ENCODE measurements at regions not wholly inside any gene's neighbourhood (a gene's known extent, or its start where the extent isn't known, plus 50 kb on each side); places are given as distances from the start of the nearest gene placed in this dataset.
A peak's percentile ranks its signal among the peaks of the same experiment; 100 is the strongest.

DNA sequence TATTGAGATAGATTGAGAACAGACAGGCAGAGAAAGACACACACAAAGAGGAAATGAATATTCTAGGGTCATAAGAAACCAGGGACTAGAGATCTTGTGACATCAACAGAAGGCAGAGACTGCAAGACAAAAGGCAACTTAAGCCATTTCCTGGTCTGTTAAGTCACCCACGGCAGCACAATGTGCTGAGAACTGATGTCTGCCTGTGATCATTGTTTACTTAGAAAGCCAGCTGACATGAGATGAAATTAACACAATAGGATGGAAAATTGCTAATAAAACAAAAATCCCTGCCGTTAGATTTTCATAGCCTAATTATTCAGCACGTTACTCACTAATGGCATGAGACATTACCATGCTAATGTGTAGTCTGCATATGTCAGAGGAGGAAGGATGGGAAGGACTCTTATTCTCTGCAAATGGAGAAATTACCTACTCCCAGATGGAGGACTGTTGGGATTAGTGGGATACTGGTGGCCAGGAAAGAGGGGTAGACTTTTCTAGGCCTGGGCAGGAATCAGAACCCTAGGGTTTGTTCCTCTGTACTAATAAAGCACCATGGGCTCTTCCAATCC is 191.3 kb upstream of the PODXL start:
- Histone ChIP-seq H3K27ac (no peak overlapping the region), H4K20me1 (ENCODE audit: low read depth) (peaks cover 3% of the 10 kb centered on the region), H3K36me3 (no peaks in the 10 kb centered on the region), H3F3A (ENCODE audit: low read depth) (no peaks in the 10 kb centered on the region), H3K4me3 (no peak overlapping the region), H3K79me2 (ENCODE audit: low read depth) (no peaks in the 10 kb centered on the region), H3K9ac (no peak overlapping the region), H2AFZ (replicated peaks) (no peak overlapping the region), H3K9me3 (ENCODE audit: low read depth) (no peaks in the 10 kb centered on the region), H3K4me1 (peaks cover 12% of the 10 kb centered on the region), H3K4me2 (no peak overlapping the region), H3K27me3 (no peaks in the 10 kb centered on the region)
- Mint-ChIP-seq H3K9me3 (no peaks in the 10 kb centered on the region), H3K27ac (no peak overlapping the region), H3K27me3 (ENCODE audit: insufficient read depth, low read depth) (peaks cover 10% of the 10 kb centered on the region), H3K36me3 (no peaks in the 10 kb centered on the region), H3K4me3 (no peak overlapping the region), H3K4me1 (peaks cover 10% of the 10 kb centered on the region)
- peak; percentile 25 for DNase-seq (ENCODE audit: low spot score)
- TF ChIP-seq EZH2 (IDR thresholded peaks at IDR 0.05), result no peak
- TF ChIP-seq, protein P1, sequence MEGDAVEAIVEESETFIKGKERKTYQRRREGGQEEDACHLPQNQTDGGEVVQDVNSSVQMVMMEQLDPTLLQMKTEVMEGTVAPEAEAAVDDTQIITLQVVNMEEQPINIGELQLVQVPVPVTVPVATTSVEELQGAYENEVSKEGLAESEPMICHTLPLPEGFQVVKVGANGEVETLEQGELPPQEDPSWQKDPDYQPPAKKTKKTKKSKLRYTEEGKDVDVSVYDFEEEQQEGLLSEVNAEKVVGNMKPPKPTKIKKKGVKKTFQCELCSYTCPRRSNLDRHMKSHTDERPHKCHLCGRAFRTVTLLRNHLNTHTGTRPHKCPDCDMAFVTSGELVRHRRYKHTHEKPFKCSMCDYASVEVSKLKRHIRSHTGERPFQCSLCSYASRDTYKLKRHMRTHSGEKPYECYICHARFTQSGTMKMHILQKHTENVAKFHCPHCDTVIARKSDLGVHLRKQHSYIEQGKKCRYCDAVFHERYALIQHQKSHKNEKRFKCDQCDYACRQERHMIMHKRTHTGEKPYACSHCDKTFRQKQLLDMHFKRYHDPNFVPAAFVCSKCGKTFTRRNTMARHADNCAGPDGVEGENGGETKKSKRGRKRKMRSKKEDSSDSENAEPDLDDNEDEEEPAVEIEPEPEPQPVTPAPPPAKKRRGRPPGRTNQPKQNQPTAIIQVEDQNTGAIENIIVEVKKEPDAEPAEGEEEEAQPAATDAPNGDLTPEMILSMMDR (IDR thresholded peaks at IDR 0.05), result no peak
- no peak for TF ChIP-seq EZH2phosphoT487 (IDR thresholded peaks at IDR 0.05)

DNA sequence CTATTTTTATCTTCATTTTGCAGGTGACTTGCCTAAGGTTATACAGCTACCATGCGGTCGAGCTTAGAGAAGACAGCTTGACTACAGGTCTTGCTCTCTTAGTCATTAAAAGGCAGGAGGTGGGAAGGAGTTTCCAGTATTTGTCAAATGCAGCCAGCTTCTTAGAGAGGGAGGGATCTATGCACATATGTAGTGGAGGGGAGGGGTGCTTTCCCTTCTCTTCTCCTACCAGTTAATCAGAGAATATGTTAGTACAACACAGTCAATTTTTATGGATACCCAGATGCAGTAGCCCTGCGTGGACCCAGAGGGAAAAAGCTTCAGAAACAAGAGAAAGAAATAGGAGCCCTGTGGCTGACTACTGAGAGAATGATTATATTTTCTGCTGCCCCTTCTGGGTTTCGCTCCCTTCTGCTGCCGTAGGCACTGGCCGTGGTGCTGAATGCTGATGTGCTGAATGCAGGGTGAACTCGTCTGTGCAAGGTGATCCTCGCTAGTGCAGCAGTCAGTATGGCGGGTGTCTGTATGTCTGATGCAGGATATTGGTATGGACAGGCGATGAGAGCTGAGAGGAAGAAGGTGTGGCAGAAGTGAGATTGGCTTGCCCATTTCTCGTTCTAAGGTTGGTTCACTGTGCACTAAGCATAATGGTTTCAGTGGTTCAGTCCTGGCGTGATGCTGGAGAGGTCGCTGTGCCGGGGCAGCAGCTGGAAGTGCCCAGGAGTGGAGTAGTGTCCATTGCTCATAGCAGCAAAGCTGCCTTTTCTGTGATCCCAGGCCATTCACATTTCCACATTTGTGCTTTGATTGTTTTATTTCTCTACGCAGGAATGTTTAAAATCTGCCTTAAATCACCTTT is 189.2 kb upstream of the PODXL start:
- Histone ChIP-seq H3K36me3 (no peaks in the 10 kb centered on the region), H3K9ac (no peak overlapping the region), H3K27me3 (no peaks in the 10 kb centered on the region), H3F3A (ENCODE audit: low read depth) (no peaks in the 10 kb centered on the region), H3K9me3 (ENCODE audit: low read depth) (no peaks in the 10 kb centered on the region), H3K4me3 (no peak overlapping the region), H4K20me1 (ENCODE audit: low read depth) (peaks cover 6% of the 10 kb centered on the region), H3K4me2 (no peak overlapping the region), H2AFZ (replicated peaks) (no peak overlapping the region), H3K27ac (no peak overlapping the region), H3K79me2 (ENCODE audit: low read depth) (no peaks in the 10 kb centered on the region), H3K4me1 (peaks cover 12% of the 10 kb centered on the region)
- H3K27ac Mint-ChIP-seq, result no peak overlapping the region
- H3K36me3 Mint-ChIP-seq, result no peaks in the 10 kb centered on the region
- H3K27me3 Mint-ChIP-seq (ENCODE audit: insufficient read depth, low read depth), result peaks cover 13% of the 10 kb centered on the region
- H3K4me3 Mint-ChIP-seq, result no peak overlapping the region
- DNase-seq (ENCODE audit: low spot score), result peak; percentile 79
- TF ChIP-seq EZH2 (IDR thresholded peaks at IDR 0.05), result no peak
- TF ChIP-seq EZH2phosphoT487 (IDR thresholded peaks at IDR 0.05), result no peak
- TF ChIP-seq, protein P1 (IDR thresholded peaks at IDR 0.05), result no peak
- H3K9me3 Mint-ChIP-seq, result no peaks in the 10 kb centered on the region
- peaks cover 10% of the 10 kb centered on the region for H3K4me1 Mint-ChIP-seq

DNA sequence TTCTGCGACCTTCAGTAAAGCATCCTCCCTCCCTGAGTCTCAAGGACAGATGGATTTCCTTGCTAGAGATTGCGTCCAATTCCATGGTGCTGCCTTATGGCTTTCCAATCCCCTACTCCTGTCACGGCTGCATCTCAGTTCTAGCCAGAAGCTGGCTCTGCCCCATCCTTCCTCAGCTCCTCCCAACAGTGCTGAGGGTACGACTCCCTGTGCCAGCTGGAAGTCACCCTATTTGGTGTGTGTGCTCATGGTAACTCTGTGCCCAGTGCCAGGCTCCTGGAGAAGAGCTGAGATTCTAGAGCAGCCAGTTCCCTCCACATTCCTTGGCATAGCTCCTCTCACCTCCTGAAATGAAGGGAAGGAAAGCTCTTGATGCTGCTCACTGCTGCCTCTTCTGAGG is 185.0 kb upstream of the PODXL start:
- no peak overlapping the region for H3K4me3 ChIP-seq
- Mint-ChIP-seq H3K9me3 (peaks cover 4% of the 10 kb centered on the region), H3K36me3 (no peaks in the 10 kb centered on the region), H3K4me3 (no peak overlapping the region), H3K4me1 (peaks cover 3% of the 10 kb centered on the region), H3K27me3 (ENCODE audit: insufficient read depth, low read depth) (peaks cover 14% of the 10 kb centered on the region), H3K27ac (no peak overlapping the region)
- TF ChIP-seq, protein P1 (IDR thresholded peaks at IDR 0.05), result no peak
- TF ChIP-seq EZH2 (IDR thresholded peaks at IDR 0.05) (no peak), EZH2phosphoT487 (IDR thresholded peaks at IDR 0.05) (no peak)
- H3K27ac ChIP-seq, result no peak overlapping the region
- H3K27me3 ChIP-seq, result no peaks in the 10 kb centered on the region
- DNase-seq (ENCODE audit: low spot score), result no peak
- no peaks in the 10 kb centered on the region for H3F3A ChIP-seq (ENCODE audit: low read depth)
- no peak overlapping the region for H3K4me2 ChIP-seq
- peaks cover 6% of the 10 kb centered on the region for H4K20me1 ChIP-seq (ENCODE audit: low read depth)
- no peaks in the 10 kb centered on the region for H3K4me1 ChIP-seq
- no peaks in the 10 kb centered on the region for H3K79me2 ChIP-seq (ENCODE audit: low read depth)
- H3K9me3 ChIP-seq (ENCODE audit: low read depth), result no peaks in the 10 kb centered on the region
- H3K9ac ChIP-seq, result no peak overlapping the region
- no peaks in the 10 kb centered on the region for H3K36me3 ChIP-seq
- H2AFZ ChIP-seq (replicated peaks), result no peak overlapping the region
